ENCODE measurements at regions not wholly inside any gene's neighbourhood (a gene's known extent, or its start where the extent isn't known, plus 50 kb on each side); places are given as distances from the start of the nearest gene placed in this dataset.
"Not testable (repeated sequence)": the region's sequence is repeated elsewhere in the genome, so short reads cannot be mapped to it uniquely, and the experiment has no call there.

GRCh38 chr17:64779376-64780095, 117.4 kb upstream of the SMURF2 start:
- no peak for DNase-seq
- no peak overlapping the region for H3K27ac ChIP-seq
- H3K4me3 ChIP-seq = no peak overlapping the region
- peaks cover 17% of the 10 kb centered on the region; the same call in 1 of the 2 replicates for H3K4me1 ChIP-seq
- H3K27me3 ChIP-seq = no peaks in the 10 kb centered on the region
- no peaks in the 10 kb centered on the region for H3K9me3 ChIP-seq (replicated peaks)
- H3K36me3 ChIP-seq = no peaks in the 10 kb centered on the region

- H3K4me1 ChIP-seq = peaks cover 19% of the 10 kb centered on the region; the same call in 1 of the 2 replicates
- not testable (repeated sequence) for H3K4me3 ChIP-seq; H3K9me3 ChIP-seq (replicated peaks); H3K27me3 ChIP-seq; H3K36me3 ChIP-seq; DNase-seq; H3K27ac ChIP-seq
Observed at GRCh38 chr17:64779098-64779375, 116.9 kb upstream of the SMURF2 start.

GRCh38 chr17:64778240-64779097, 116.4 kb upstream of the SMURF2 start:
- H3K4me3 ChIP-seq = no peak overlapping the region
- no peak for DNase-seq
- peaks cover 19% of the 10 kb centered on the region; the same call in 1 of the 2 replicates for H3K4me1 ChIP-seq
- no peaks in the 10 kb centered on the region for H3K9me3 ChIP-seq (replicated peaks)
- no peaks in the 10 kb centered on the region for H3K36me3 ChIP-seq
- H3K27ac ChIP-seq = no peak overlapping the region
- no peaks in the 10 kb centered on the region for H3K27me3 ChIP-seq

DNA sequence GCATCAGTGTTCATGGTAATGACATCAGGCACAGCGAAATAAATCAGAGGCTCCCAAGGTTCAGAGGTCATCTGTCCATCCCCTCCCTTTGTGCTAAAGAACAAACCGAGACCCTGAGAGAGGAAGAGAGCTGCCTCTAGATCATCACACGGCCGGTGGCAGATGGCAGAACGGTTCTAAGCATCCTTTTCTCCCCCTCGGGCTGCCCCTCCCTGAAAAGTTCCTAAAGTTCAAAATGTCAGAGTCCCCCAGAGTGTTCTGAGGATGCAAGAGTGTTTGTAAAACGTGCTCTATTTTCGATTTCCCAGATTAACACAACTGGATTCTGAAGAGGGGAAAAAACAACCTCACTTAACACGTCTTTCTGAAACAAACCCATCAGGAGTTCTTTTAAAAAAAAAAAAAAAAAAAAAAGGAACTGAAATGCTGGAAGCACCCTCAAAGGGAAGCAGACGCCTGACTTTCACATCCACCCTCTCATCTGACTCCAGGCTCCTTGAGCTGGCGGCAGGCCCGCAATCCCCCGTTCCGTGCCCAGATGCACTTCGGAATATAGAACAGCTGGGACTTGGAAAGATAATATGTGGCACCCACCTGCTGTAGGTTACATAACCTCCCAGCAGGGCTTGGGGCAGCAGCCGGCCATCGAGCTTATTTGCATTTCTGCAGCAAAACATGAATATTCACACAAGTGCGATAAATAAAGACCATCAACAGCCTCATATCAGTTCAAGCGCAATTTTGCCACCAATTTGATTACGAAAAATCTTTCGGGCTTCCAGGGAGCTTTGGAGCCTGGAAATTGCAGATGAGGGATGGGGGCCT, 115.5 kb upstream of the SMURF2 start:
- peak overlapping the region; percentile 89; the same call in 1 of the 2 replicates for H3K27ac ChIP-seq
- peak overlapping the region; percentile 55 for H3K4me3 ChIP-seq
- peaks cover 19% of the 10 kb centered on the region; the same call in 1 of the 2 replicates for H3K4me1 ChIP-seq
- no peaks in the 10 kb centered on the region for H3K27me3 ChIP-seq
- DNase-seq = peak; percentile 31 to 53
- no peaks in the 10 kb centered on the region for H3K9me3 ChIP-seq (replicated peaks)
- no peaks in the 10 kb centered on the region for H3K36me3 ChIP-seq

DNA sequence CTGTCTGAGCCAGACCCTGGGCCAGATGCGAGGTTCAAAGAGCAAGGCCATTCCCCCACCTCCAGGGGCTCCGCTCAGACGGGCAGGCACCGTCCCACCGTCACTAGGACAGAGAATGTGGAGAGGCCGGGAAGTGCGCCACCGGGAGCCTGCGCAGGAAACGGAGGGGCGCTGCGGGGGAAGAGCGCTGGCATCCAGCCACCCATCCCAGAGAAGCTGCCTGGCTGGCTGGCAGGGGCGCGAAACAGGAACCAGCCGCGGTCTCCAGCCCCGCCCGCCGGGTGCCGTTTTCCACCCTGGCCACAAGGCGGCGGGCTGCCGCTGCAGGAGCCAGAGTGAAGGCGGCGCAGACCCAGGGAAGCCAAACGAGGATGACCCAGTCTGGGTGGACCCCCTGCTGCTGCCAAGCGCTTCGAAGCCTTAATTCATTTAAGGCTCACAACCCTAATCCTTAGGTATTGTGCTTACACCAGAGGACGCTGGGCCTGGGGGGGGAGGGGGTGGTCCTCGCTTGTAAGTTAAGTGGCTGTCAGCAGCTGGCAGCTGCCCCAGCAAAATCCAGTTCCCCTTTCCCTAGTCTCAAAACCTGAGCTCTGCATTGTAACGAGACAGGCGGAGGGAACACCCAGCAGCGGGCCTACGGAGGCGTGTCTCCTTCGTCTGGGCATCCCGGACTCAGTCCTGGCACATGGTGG, 114.8 kb upstream of the SMURF2 start:
- peak overlapping the region; percentile 89 for H3K27ac ChIP-seq
- peak overlapping the region; percentile 55 for H3K4me3 ChIP-seq
- not testable (repeated sequence) for H3K27me3 ChIP-seq; H3K36me3 ChIP-seq; H3K9me3 ChIP-seq (replicated peaks)
- peak; percentile 88 to 92 for DNase-seq
- H3K4me1 ChIP-seq = peaks cover 19% of the 10 kb centered on the region; the same call in 1 of the 2 replicates

GRCh38 chr17:64775701-64776570, 113.8 kb upstream of the SMURF2 start:
- no peaks in the 10 kb centered on the region for H3K36me3 ChIP-seq
- peak; percentile 75 to 77 for DNase-seq
- H3K4me3 ChIP-seq = peak overlapping the region; percentile 55
- peaks cover 19% of the 10 kb centered on the region; the same call in 1 of the 2 replicates for H3K4me1 ChIP-seq
- H3K27me3 ChIP-seq = no peaks in the 10 kb centered on the region
- H3K9me3 ChIP-seq (replicated peaks) = no peaks in the 10 kb centered on the region
- peak overlapping the region; percentile 89 for H3K27ac ChIP-seq

DNA sequence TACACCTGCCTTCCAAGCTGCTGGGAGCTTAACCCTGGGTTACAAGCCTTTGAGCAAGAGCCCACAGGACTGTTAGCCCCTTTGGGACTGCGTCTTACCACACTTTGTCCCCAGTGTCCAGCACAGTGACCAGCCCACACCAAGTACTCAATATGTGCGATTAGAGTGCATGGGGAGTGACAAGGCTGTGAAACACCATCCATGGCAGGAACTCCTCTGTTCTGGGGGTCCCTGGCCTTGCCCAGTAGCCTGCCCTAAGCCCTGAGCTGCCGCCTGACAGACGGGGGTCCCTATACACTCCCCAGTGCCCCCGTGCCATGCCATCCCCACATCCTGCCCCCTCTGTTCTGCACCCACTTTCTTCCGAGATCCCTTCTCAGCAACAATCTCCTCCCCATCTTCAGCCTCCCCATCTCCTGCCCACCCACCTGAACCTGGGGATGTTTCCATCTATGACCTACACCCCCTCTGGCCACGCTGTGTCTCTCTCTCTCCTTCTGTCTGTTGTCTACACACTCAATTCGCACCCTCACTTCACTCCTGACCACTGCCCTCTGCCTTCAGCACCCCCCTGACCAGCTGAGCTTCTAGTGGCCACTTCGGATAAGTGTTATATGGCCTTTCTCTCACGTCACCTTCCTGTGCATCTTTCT, 112.9 kb upstream of the SMURF2 start:
- H3K9me3 ChIP-seq (replicated peaks) = no peaks in the 10 kb centered on the region
- H3K27me3 ChIP-seq = no peaks in the 10 kb centered on the region
- H3K36me3 ChIP-seq = no peaks in the 10 kb centered on the region
- DNase-seq = no peak
- peak overlapping the region; percentile 89 for H3K27ac ChIP-seq
- no peak overlapping the region for H3K4me3 ChIP-seq
- peaks cover 19% of the 10 kb centered on the region; the same call in 1 of the 2 replicates for H3K4me1 ChIP-seq

DNA sequence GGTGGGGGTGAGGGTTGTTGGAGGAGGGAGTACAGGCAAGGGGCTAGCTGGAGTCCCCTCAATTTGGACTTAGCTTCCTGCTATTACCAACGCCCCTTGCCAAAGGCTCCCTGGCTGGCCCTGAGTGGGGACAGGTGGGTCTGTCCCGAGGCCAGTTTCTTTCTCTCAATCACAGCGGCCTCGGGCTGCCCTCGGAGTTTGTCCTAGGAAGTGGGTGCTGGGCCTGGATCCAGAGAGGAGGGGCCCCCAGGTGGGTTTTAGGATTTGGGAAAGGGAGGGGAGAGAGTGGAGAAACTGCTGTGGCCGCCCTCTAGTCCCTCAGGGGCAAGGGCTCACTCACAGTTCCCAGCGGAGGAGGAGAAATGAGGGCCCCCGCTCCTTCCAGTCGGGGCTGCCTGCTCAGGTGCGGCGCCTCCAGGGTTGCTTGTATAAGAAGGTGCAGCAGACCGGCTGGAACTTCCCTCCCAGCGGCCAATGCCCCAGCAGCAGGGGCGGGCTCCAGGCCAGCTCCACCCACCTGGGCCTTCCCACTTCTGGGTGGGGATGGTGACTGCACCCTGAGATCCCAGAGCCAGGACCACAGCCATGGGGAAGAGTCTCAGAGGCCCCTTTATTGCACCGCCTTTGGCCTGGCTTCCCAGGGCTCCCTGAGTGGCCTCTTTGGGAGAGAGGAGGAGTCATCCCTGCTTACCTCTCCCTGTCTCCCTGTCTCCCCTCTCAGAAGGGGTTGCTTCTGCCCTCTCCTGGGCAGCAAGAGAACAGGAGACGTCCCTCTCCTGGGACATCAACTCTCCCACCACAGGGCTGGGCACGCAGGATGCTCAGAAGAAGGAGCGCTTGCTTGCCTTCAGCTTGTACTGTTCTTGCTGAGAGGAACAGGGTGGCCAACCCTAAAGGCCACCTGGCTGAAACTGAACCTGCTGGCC, 112.0 kb upstream of the SMURF2 start:
- Histone ChIP-seq H3K9me3 (replicated peaks) (no peaks in the 10 kb centered on the region), H3K27ac (no peak overlapping the region), H3K4me3 (peak overlapping the region; percentile 42), H3K4me1 (peaks cover 19% of the 10 kb centered on the region; the same call in 1 of the 2 replicates), H3K36me3 (no peaks in the 10 kb centered on the region), H3K27me3 (no peaks in the 10 kb centered on the region)
- peak; percentile 72 to 82 for DNase-seq

DNA sequence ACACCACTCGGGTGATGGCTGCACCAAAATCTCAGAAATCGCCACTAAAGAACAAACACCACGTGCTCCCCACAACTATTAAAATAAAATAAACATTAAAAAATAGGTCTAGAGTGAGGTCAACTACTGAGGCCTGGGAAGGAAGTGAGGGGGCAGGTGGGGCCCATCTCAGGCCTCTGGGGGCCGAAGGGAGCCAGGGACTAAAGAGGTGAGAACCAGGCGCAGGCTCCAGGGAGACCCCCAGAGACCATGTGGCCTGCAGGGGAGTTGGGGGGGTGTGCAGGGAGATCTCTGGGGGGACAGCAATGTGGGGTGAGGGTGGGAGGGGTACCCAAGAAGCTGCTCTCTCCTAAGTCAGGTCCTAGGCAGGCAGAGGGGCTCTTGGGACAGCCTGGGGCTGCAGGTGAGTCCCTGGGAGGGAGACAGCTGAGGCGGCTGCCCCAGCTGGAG, 111.3 kb upstream of the SMURF2 start:
- H3K4me1 ChIP-seq = peaks cover 19% of the 10 kb centered on the region; the same call in 1 of the 2 replicates
- H3K36me3 ChIP-seq = no peaks in the 10 kb centered on the region
- DNase-seq = no peak

DNA sequence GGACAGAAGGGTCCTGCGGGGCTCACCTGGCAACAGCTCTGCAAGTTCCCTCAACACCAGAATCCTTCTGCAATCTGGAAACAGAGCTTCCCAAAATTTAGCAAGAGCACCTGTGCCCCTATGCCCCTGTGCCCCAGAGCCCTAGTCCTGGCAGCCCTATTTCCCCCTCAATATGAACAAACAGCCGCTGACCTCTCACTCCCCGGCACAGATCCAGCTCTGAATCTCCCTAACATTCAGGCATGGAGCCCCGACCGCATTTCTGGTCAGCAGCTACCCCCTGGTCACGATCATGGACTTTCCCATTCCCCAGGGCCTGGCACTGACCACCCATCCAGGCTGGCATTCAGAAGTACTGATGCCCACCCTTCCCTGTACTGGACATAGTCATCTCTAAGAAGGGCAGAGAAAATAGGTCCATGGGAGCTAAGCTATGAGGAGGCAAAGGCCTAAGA, 110.8 kb upstream of the SMURF2 start:
- H3K4me3 ChIP-seq = no peak overlapping the region
- no peaks in the 10 kb centered on the region for H3K27me3 ChIP-seq
- peaks cover 18% of the 10 kb centered on the region; the same call in 1 of the 2 replicates for H3K4me1 ChIP-seq
- H3K27ac ChIP-seq = no peak overlapping the region
- DNase-seq = no peak
- no peaks in the 10 kb centered on the region for H3K36me3 ChIP-seq
- H3K9me3 ChIP-seq (replicated peaks) = no peaks in the 10 kb centered on the region

More for the DNA sequence above, 111.3 kb upstream of the SMURF2 start:
- Histone ChIP-seq H3K27me3 (no peaks in the 10 kb centered on the region), H3K9me3 (replicated peaks) (no peaks in the 10 kb centered on the region), H3K4me3 (peak overlapping the region; percentile 42; the same call in 1 of the 2 replicates), H3K27ac (no peak overlapping the region)

- Histone ChIP-seq H3K27me3 (no peaks in the 10 kb centered on the region), H3K4me3 (no peak overlapping the region), H3K4me1 (peaks cover 15% of the 10 kb centered on the region; the same call in 1 of the 2 replicates), H3K36me3 (no peaks in the 10 kb centered on the region), H3K9me3 (replicated peaks) (no peaks in the 10 kb centered on the region), H3K27ac (no peak overlapping the region)
- no peak for DNase-seq
Observed at GRCh38 chr17:64771980-64772844, 110.1 kb upstream of the SMURF2 start.

All from SJCRH30 (cell line).